Mucosa of stomach (tissue), 1 donor: ENCODE measurements at regions not wholly inside any gene's neighbourhood (a gene's known extent, or its start where the extent isn't known, plus 50 kb on each side); places are given as distances from the start of the nearest gene placed in this dataset.

Experiments
- H3K27me3 ChIP-seq: one replicate; pipeline ENCODE4 v1.7.0; 2013; ENCODE audit warnings: mild to moderate bottlenecking, low read length; ENCODE audit not compliant: control insufficient read depth, insufficient read depth
- H3K36me3 ChIP-seq: one replicate; pipeline ENCODE4 v1.7.0; 2013; ENCODE audit warnings: low read length; ENCODE audit not compliant: control insufficient read depth, insufficient read depth
- H3K4me1 ChIP-seq: one replicate; pipeline ENCODE4 v1.7.0; 2013; ENCODE audit warnings: mild to moderate bottlenecking, low read length; ENCODE audit not compliant: control insufficient read depth, insufficient read depth
- H3K4me3 ChIP-seq: one replicate; pipeline ENCODE4 v1.7.0; 2013; ENCODE audit warnings: low read length
- H3K9ac ChIP-seq: one replicate; pipeline ENCODE4 v1.7.0; 2013; ENCODE audit warnings: mild to moderate bottlenecking, low read length, moderate library complexity
- H3K9me3 ChIP-seq: one replicate; pipeline ENCODE4 v1.7.0; 2013; ENCODE audit warnings: mild to moderate bottlenecking, low read length, moderate library complexity; ENCODE audit not compliant: control insufficient read depth
- donor health status: Pancreatic carcinoma.

- Histone ChIP-seq H3K36me3 (no peaks in the 10 kb centered on the region), H3K9me3 (no peaks in the 10 kb centered on the region), H3K4me3 (no peak overlapping the region), H3K4me1 (peaks cover 8% of the 10 kb centered on the region), H3K9ac (no peak overlapping the region), H3K27me3 (no peaks in the 10 kb centered on the region)
Measured at GRCh38 chr14:71591929-71592328, 340.3 kb upstream of the RGS6 start.

- Histone ChIP-seq H3K4me3 (no peak overlapping the region), H3K9ac (no peak overlapping the region), H3K9me3 (no peaks in the 10 kb centered on the region), H3K4me1 (peaks cover 8% of the 10 kb centered on the region), H3K36me3 (no peaks in the 10 kb centered on the region), H3K27me3 (no peaks in the 10 kb centered on the region)
Measured at GRCh38 chr14:71592361-71592760, 339.9 kb upstream of the RGS6 start.

GRCh38 chr14:71593966-71594365 is 338.3 kb upstream of the RGS6 start:
- no peaks in the 10 kb centered on the region for H3K9me3 ChIP-seq
- no peak overlapping the region for H3K4me3 ChIP-seq
- H3K27me3 ChIP-seq, result no peaks in the 10 kb centered on the region
- H3K9ac ChIP-seq, result no peak overlapping the region
- no peaks in the 10 kb centered on the region for H3K36me3 ChIP-seq
- peaks cover 8% of the 10 kb centered on the region for H3K4me1 ChIP-seq

- Histone ChIP-seq H3K27me3 (no peaks in the 10 kb centered on the region), H3K36me3 (no peaks in the 10 kb centered on the region), H3K4me3 (no peak overlapping the region), H3K9ac (no peak overlapping the region), H3K4me1 (peaks cover 8% of the 10 kb centered on the region), H3K9me3 (no peaks in the 10 kb centered on the region)
Measured at GRCh38 chr14:71594821-71595220, 337.4 kb upstream of the RGS6 start.

- Histone ChIP-seq H3K36me3 (no peaks in the 10 kb centered on the region), H3K9me3 (no peaks in the 10 kb centered on the region), H3K27me3 (no peaks in the 10 kb centered on the region), H3K4me3 (no peak overlapping the region), H3K9ac (no peak overlapping the region), H3K4me1 (peaks cover 8% of the 10 kb centered on the region)
Measured at GRCh38 chr14:71595441-71595840, 336.8 kb upstream of the RGS6 start.

- H3K4me3 ChIP-seq, result no peak overlapping the region
- peaks cover under 1% of the 10 kb centered on the region for H3K4me1 ChIP-seq
- no peaks in the 10 kb centered on the region for H3K36me3 ChIP-seq
- no peaks in the 10 kb centered on the region for H3K27me3 ChIP-seq
- no peaks in the 10 kb centered on the region for H3K9me3 ChIP-seq
- no peak overlapping the region for H3K9ac ChIP-seq
Measured at GRCh38 chr14:71597287-71597920, 334.8 kb upstream of the RGS6 start.

- no peaks in the 10 kb centered on the region for H3K4me1 ChIP-seq
- H3K27me3 ChIP-seq, result no peaks in the 10 kb centered on the region
Measured at GRCh38 chr14:71597955-71598660, 334.1 kb upstream of the RGS6 start.

GRCh38 chr14:71600309-71600708 is 331.9 kb upstream of the RGS6 start:
- H3K36me3 ChIP-seq, result no peaks in the 10 kb centered on the region
- no peak overlapping the region for H3K9ac ChIP-seq
- H3K4me1 ChIP-seq, result no peaks in the 10 kb centered on the region
- no peaks in the 10 kb centered on the region for H3K9me3 ChIP-seq
- no peak overlapping the region for H3K4me3 ChIP-seq
- H3K27me3 ChIP-seq, result no peaks in the 10 kb centered on the region

More at GRCh38 chr14:71597955-71598660, 334.1 kb upstream of the RGS6 start:
- Histone ChIP-seq H3K9me3 (no peaks in the 10 kb centered on the region), H3K9ac (no peak overlapping the region), H3K36me3 (no peaks in the 10 kb centered on the region), H3K4me3 (no peak overlapping the region)

- no peak overlapping the region for H3K4me3 ChIP-seq
- H3K4me1 ChIP-seq, result no peaks in the 10 kb centered on the region
- no peaks in the 10 kb centered on the region for H3K9me3 ChIP-seq
- no peaks in the 10 kb centered on the region for H3K36me3 ChIP-seq
- H3K9ac ChIP-seq, result no peak overlapping the region
- no peaks in the 10 kb centered on the region for H3K27me3 ChIP-seq
Measured at GRCh38 chr14:71602524-71602923, 329.7 kb upstream of the RGS6 start.

- no peaks in the 10 kb centered on the region for H3K36me3 ChIP-seq
- H3K4me1 ChIP-seq, result no peaks in the 10 kb centered on the region
- H3K9ac ChIP-seq, result no peak overlapping the region
- no peak overlapping the region for H3K4me3 ChIP-seq
- H3K27me3 ChIP-seq, result no peaks in the 10 kb centered on the region
- no peaks in the 10 kb centered on the region for H3K9me3 ChIP-seq
Measured at GRCh38 chr14:71604231-71604630, 328.0 kb upstream of the RGS6 start.

- no peaks in the 10 kb centered on the region for H3K36me3 ChIP-seq
Measured at GRCh38 chr14:71606064-71606463, 326.2 kb upstream of the RGS6 start.

GRCh38 chr14:71606575-71606974 is 325.7 kb upstream of the RGS6 start:
- Histone ChIP-seq H3K27me3 (no peaks in the 10 kb centered on the region), H3K4me3 (no peak overlapping the region), H3K36me3 (no peaks in the 10 kb centered on the region), H3K4me1 (no peaks in the 10 kb centered on the region), H3K9me3 (no peaks in the 10 kb centered on the region), H3K9ac (no peak overlapping the region)

More at GRCh38 chr14:71606064-71606463, 326.2 kb upstream of the RGS6 start:
- H3K4me1 ChIP-seq, result no peaks in the 10 kb centered on the region
- no peaks in the 10 kb centered on the region for H3K27me3 ChIP-seq
- no peak overlapping the region for H3K4me3 ChIP-seq
- no peaks in the 10 kb centered on the region for H3K9me3 ChIP-seq
- H3K9ac ChIP-seq, result no peak overlapping the region
